CD1c-positive myeloid dendritic cell (primary cell): ENCODE measurements at regions not wholly inside any gene's neighbourhood (a gene's known extent, or its start where the extent isn't known, plus 50 kb on each side); places are given as distances from the start of the nearest gene placed in this dataset.
"Not testable (repeated sequence)": the region's sequence is repeated elsewhere in the genome, so short reads cannot be mapped to it uniquely, and the experiment has no call there.

ENCODE experiments used
- DNase-seq: peaks from one replicate; pipeline ENCODE4 v3.0.0-alpha.2; 2016; ENCODE audit errors: extremely low spot score

- no peak for DNase-seq
These were observed 83.5 kb downstream of the TTLL2 start for GRCh38 chr6:167408235-167408869.

- DNase-seq: no peak
These were observed 84.2 kb downstream of the TTLL2 start for GRCh38 chr6:167409079-167409478.

GRCh38 chr6:167409694-167410093 is 84.8 kb downstream of the TTLL2 start:
- no peak for DNase-seq

GRCh38 chr6:167410462-167410861 is 85.6 kb downstream of the TTLL2 start:
- DNase-seq: no peak

- no peak for DNase-seq
These were observed 87.6 kb downstream of the TTLL2 start for GRCh38 chr6:167412506-167412905.

- no peak for DNase-seq
These were observed 90.6 kb downstream of the TTLL2 start for GRCh38 chr6:167415441-167415961.

- DNase-seq: no peak
These were observed 92.0 kb downstream of the TTLL2 start for GRCh38 chr6:167416676-167417430.

GRCh38 chr6:167420177-167420576 is 95.3 kb downstream of the TTLL2 start:
- no peak for DNase-seq

GRCh38 chr6:167420858-167421766 is 96.2 kb downstream of the TTLL2 start:
- DNase-seq: no peak

- not testable (repeated sequence) for DNase-seq
These were observed 97.1 kb downstream of the TTLL2 start for GRCh38 chr6:167421944-167422343.

GRCh38 chr6:167422934-167423333 is 98.0 kb downstream of the TTLL2 start:
- DNase-seq: no peak

- DNase-seq: no peak
These were observed 99.3 kb downstream of the TTLL2 start for GRCh38 chr6:167424060-167424673.

- no peak for DNase-seq
These were observed 99.8 kb downstream of the TTLL2 start for GRCh38 chr6:167424700-167425099.

- DNase-seq: no peak
These were observed 101.2 kb downstream of the TTLL2 start for GRCh38 chr6:167426084-167426483.

- no peak for DNase-seq
These were observed 101.8 kb downstream of the TTLL2 start for GRCh38 chr6:167426651-167427050.

GRCh38 chr6:167428664-167429333 is 103.9 kb downstream of the TTLL2 start:
- DNase-seq: no peak

- no peak for DNase-seq
These were observed 104.5 kb downstream of the TTLL2 start for GRCh38 chr6:167429353-167429752.

GRCh38 chr6:167435209-167435728 is 110.4 kb downstream of the TTLL2 start:
- no peak for DNase-seq

- DNase-seq: no peak
These were observed 113.1 kb downstream of the TTLL2 start for GRCh38 chr6:167437888-167438484.

- no peak for DNase-seq
These were observed 116.9 kb downstream of the TTLL2 start for GRCh38 chr6:167441715-167442206.
